ENCODE measurements at regions not wholly inside any gene's neighbourhood (a gene's known extent, or its start where the extent isn't known, plus 50 kb on each side); places are given as distances from the start of the nearest gene placed in this dataset.

- no peak for TF ChIP-seq CTCF (IDR thresholded peaks at IDR 0.05; ENCODE audit: insufficient read depth, missing control alignments)
- DNase-seq (ENCODE audit: insufficient read length, low spot score) = no peak
- FAIRE-seq = peak; percentile 63
Measured at GRCh38 chr18:51543658-51544155, 346.2 kb upstream of the MEX3C start.

GRCh38 chr18:51545446-51545845 is 348.0 kb upstream of the MEX3C start:
- FAIRE-seq (peak; percentile 6), DNase-seq (ENCODE audit: insufficient read length, low spot score) (peak; percentile 21)
- TF ChIP-seq CTCF (IDR thresholded peaks at IDR 0.05; ENCODE audit: insufficient read depth, missing control alignments) = no peak

GRCh38 chr18:51559198-51559901 is 361.9 kb upstream of the MEX3C start:
- DNase-seq (ENCODE audit: insufficient read length, low spot score) = no peak
- no peak for TF ChIP-seq CTCF (IDR thresholded peaks at IDR 0.05; ENCODE audit: insufficient read depth, missing control alignments)
- no peak for FAIRE-seq

GRCh38 chr18:51559902-51560287 is 362.4 kb upstream of the MEX3C start:
- no peak for TF ChIP-seq CTCF (IDR thresholded peaks at IDR 0.05; ENCODE audit: insufficient read depth, missing control alignments)
- FAIRE-seq (no peak), DNase-seq (ENCODE audit: insufficient read length, low spot score) (no peak)

- DNase-seq (ENCODE audit: insufficient read length, low spot score) (no peak), FAIRE-seq (no peak)
- no peak for TF ChIP-seq CTCF (IDR thresholded peaks at IDR 0.05; ENCODE audit: insufficient read depth, missing control alignments)
Measured at GRCh38 chr18:51561821-51562220, 364.3 kb upstream of the MEX3C start.

GRCh38 chr18:51562866-51563265 is 365.4 kb upstream of the MEX3C start:
- DNase-seq (ENCODE audit: insufficient read length, low spot score) = no peak
- no peak for FAIRE-seq
- no peak for TF ChIP-seq CTCF (IDR thresholded peaks at IDR 0.05; ENCODE audit: insufficient read depth, missing control alignments)

- DNase-seq (ENCODE audit: insufficient read length, low spot score) (no peak), FAIRE-seq (no peak)
- no peak for TF ChIP-seq CTCF (IDR thresholded peaks at IDR 0.05; ENCODE audit: insufficient read depth, missing control alignments)
Measured at GRCh38 chr18:51563396-51563795, 365.9 kb upstream of the MEX3C start.

All from D721Med (cell line).